Heart right ventricle (tissue), 16 donors: ENCODE measurements at regions not wholly inside any gene's neighbourhood (a gene's known extent, or its start where the extent isn't known, plus 50 kb on each side); places are given as distances from the start of the nearest gene placed in this dataset.

Experiments used
- ATAC-seq, 8 donors: fragments of 200-7000 bp; cut with Tn5 transposase; one replicate each; pipeline ENCODE4 v1.9.1; 2020; ENCODE audit warnings: mild to moderate bottlenecking in 8 of 8, moderate library complexity in 8 of 8, moderate number of reproducible peaks in 1 of 8
- DNase-seq, 2 donors: peaks; one replicate each; pipeline ENCODE4 v3.0.0-alpha.2; 2020
- H3K27ac ChIP-seq, 10 donors: fragments of 200-600 bp; sonication (generic) in 2 of 10; one replicate each; pipeline versions ENCODE4 v1.5.0 to v1.8.0; 2020 to 2022; ENCODE audit warnings: mild to moderate bottlenecking in 3 of 10
- H3K27me3 ChIP-seq, 7 donors: fragments of 200-600 bp; one replicate each; pipeline ENCODE4 v1.8.0; 2021 to 2022; ENCODE audit warnings: mild to moderate bottlenecking in 2 of 7
- H3K36me3 ChIP-seq, 9 donors: fragments of 200-600 bp; sonication (generic) in 1 of 9; one replicate each; pipeline versions ENCODE4 v1.5.0 to v1.8.0; 2020 to 2022; ENCODE audit warnings: mild to moderate bottlenecking in 2 of 9
- H3K4me1 ChIP-seq, 9 donors: fragments of 200-600 bp; sonication (generic) in 1 of 9; one replicate each; pipeline versions ENCODE4 v1.5.0 to v1.8.0; 2020 to 2022; ENCODE audit warnings: mild to moderate bottlenecking in 4 of 9
- H3K4me3 ChIP-seq, 10 donors: fragments of 200-600 bp; sonication (generic) in 2 of 10; one replicate each; pipeline versions ENCODE4 v1.5.0 to v1.8.0; 2020 to 2022; ENCODE audit warnings: mild to moderate bottlenecking in 7 of 10, moderate library complexity in 2 of 10
- H3K9me3 ChIP-seq, 11 donors: fragments of 200-600 bp in 10 of 11; sonication (generic) in 2 of 11; one replicate each; pipeline versions ENCODE4 v1.5.0 to v1.8.0; 2013 to 2022; ENCODE audit warnings: mild to moderate bottlenecking in 2 of 11, control low read depth in 1 of 11, moderate library complexity in 1 of 11
- WGBS, 2 donors: extraction: QIAGEN DNeasy Blood & Tissue Kit; methylation state at CpG; one replicate each; pipeline ENCODE4 v1.1.7; 2013; ENCODE audit warnings: inconsistent platforms in 1 of 2; 5-methylcytosine and 5-hydroxymethylcytosine counted together
- intact Hi-C, 10 donors: fragments of 100-400 bp; cut with DNase I; formaldehyde crosslinking; loops; one replicate each; pipeline versions ENCODE4 v1.11.1 to v1.14.2; 2022
- TF ChIP-seq, protein P1 (sequence below), 9 donors: fragments of 200-600 bp; sonication (generic) in 2 of 9; IDR thresholded peaks; one replicate each; pipeline versions ENCODE4 v1.5.0 to v1.8.0; 2021 to 2022; ENCODE audit warnings: antibody characterized with exemption in 9 of 9, mild to moderate bottlenecking in 5 of 9, moderate library complexity in 1 of 9
- donor health status: Arrhythmogenic right ventricular cardiomyopathy.
- donor health status: ischemic (EF 13 %, LVEDD 7.1; RV severe dilation, severe dysfunction).
- donor health status: healthy with polysubstance abuse.
- donor health status: DM: no; HTN: yes; CAD: no.
- donor health status: DM: no; HTN: no; CAD: no.
- donor health status: ischemic (EF 25% LVEDD 6.9; RV normal size, moderate dysfunction).
- donor health status: ischemic (EF 25% LVEDD 5.7; RV mildly dilated, moderate dysfunction).
- donor health status: healthy.
- donor health status: DM: yes; HTN: yes; CAD: no.
- donor health status: Ischemic cardiomyopathy.
- donor health status: ischemic (EF 35%, LVEDD 5.7; RV mildly dilated, moderate dysfunction).
- donor health status: nonischemic (EF 11% LVEDD 7.7; RV severe dilation, severe dysfunction).
- donor health status: DM: yes; HTN: yes; CAD: no.
- donor health status: PGD.
- donor health status: ischemic (EF 29% LVEDD 5.4; RV normal size, mild dysfunction).
- donor health status: nonischemic (EF 23%, LVEDD 6.1; RV moderate dilation, normal function).

DNA sequence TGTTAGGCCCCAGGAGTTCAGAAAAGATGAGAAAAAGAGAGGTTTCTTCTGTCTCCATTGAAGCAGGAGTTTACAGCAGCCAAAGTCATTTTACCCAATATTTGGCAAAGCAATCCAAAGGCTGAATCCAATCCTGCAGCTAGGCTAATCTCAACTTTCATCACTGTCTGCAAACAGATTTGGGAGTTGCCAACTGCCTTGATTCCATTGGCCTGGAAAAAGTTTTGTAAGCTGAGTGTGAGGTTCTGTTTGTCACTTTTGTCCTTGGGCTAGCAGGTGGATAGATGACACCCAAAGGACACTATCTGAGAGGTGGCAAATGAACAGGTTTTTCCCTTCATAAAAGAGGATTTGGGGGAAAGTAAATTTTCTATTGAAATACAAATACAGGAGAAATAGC, 56.6 kb upstream of the SETBP1 start:
- intact Hi-C loops, result no loop called here
- Histone ChIP-seq H3K4me3 (no peak overlapping the region), H3K27ac (no peak overlapping the region), H3K4me1 (peaks cover 0 to 24% (median 6%) of the 10 kb centered on the region in 9 donors), H3K27me3 (no peaks in the 10 kb centered on the region), H3K36me3 (no peaks in the 10 kb centered on the region), H3K9me3 (no peaks in the 10 kb centered on the region)
- DNase-seq (no peak), ATAC-seq (no peak)
- TF ChIP-seq, protein P1, sequence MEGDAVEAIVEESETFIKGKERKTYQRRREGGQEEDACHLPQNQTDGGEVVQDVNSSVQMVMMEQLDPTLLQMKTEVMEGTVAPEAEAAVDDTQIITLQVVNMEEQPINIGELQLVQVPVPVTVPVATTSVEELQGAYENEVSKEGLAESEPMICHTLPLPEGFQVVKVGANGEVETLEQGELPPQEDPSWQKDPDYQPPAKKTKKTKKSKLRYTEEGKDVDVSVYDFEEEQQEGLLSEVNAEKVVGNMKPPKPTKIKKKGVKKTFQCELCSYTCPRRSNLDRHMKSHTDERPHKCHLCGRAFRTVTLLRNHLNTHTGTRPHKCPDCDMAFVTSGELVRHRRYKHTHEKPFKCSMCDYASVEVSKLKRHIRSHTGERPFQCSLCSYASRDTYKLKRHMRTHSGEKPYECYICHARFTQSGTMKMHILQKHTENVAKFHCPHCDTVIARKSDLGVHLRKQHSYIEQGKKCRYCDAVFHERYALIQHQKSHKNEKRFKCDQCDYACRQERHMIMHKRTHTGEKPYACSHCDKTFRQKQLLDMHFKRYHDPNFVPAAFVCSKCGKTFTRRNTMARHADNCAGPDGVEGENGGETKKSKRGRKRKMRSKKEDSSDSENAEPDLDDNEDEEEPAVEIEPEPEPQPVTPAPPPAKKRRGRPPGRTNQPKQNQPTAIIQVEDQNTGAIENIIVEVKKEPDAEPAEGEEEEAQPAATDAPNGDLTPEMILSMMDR (IDR thresholded peaks at IDR 0.05), result no peak

DNA sequence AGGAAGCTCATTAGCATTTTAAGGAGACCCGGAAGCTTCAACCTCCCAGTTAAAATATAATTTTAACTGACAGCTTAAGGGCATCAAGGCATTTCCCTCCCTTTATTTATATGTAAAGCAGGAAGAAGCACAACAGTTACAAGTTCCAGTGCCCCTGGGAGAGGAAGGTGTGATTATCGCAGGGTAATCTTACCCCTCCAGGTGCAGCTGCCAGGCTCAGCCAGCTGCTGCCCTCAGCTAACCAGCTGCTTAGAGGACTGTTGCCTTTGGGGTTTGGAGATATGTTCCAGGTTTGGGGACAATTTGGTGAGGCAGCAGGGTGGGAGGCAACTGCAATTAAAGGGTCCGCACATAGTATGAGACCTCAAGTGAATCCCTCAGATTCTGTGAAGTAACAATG, 55.3 kb upstream of the SETBP1 start:
- H3K36me3 ChIP-seq, result no peaks in the 10 kb centered on the region
- H3K9me3 ChIP-seq, result no peaks in the 10 kb centered on the region
- 80 to 93% methylated on average over 3 of the region's 3 CpGs for WGBS, 2 donors
- no peak for DNase-seq
- ATAC-seq, result no peak
- no peaks in the 10 kb centered on the region for H3K27me3 ChIP-seq
- no peak overlapping the region for H3K4me3 ChIP-seq
- H3K4me1 ChIP-seq, result peaks cover 0 to 24% (median 6%) of the 10 kb centered on the region in 9 donors
- TF ChIP-seq, protein P1 (IDR thresholded peaks at IDR 0.05), result no peak
- no peak overlapping the region for H3K27ac ChIP-seq
- intact Hi-C loops, result no loop called here

DNA sequence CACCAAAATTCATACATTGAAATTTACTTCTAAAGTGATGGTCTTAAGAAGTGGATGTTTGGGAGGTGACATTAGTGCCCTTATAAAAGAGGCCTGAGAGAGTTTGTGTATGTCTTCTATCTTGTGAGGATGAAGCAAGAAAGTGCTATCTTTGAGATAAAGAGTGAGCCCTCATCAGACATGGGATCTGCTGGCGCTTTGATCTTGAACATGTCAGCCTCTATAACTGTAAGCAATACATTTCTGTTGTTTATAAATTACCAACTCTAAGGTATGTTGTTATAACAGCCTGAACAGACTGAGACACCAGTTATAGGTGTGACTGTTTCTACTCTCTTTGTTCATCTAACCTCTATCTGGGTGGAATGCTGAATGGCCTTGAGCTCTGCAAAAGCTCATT, 54.5 kb upstream of the SETBP1 start:
- Histone ChIP-seq H3K27me3 (no peaks in the 10 kb centered on the region), H3K4me1 (peaks cover 0 to 24% (median 6%) of the 10 kb centered on the region in 9 donors), H3K36me3 (no peaks in the 10 kb centered on the region), H3K9me3 (no peaks in the 10 kb centered on the region), H3K27ac (no peak overlapping the region), H3K4me3 (no peak overlapping the region)
- ATAC-seq, result no peak
- WGBS, 2 donors, result 93 to 97% methylated on average over 1 of the region's 1 CpG
- intact Hi-C loops, result no loop called here
- DNase-seq, result no peak
- TF ChIP-seq, protein P1 (IDR thresholded peaks at IDR 0.05), result no peak

DNA sequence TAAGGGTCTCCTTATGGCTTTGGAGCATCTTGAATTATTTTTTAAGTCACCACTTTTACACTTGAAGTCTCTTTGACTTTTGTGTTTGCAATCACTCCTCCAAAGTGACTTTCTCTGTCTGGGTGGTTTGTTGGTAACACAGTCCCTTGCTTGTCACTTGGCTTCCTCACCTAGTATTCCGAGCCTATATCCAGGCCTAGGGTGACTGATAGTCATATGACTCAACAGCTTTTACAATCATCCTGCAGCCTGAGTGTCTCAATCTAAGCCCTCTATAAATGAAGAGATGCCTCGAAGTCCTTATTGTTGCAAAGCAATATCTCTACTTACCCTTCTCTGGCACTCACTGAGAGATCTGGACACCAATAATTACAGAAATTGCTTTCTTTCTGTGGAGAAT, 53.9 kb upstream of the SETBP1 start:
- Histone ChIP-seq H3K36me3 (no peaks in the 10 kb centered on the region), H3K27ac (no peak overlapping the region), H3K4me3 (no peak overlapping the region), H3K9me3 (no peaks in the 10 kb centered on the region), H3K4me1 (peaks cover 0 to 24% (median 6%) of the 10 kb centered on the region in 9 donors), H3K27me3 (no peaks in the 10 kb centered on the region)
- peak in 5 of 8 donors; percentile 49 to 87 (median 65) for ATAC-seq
- TF ChIP-seq, protein P1 (IDR thresholded peaks at IDR 0.05), result no peak
- no peak for DNase-seq
- intact Hi-C loops, result no loop called here
- WGBS, 2 donors, result 56 to 67% methylated on average over 2 of the region's 2 CpGs
